GM08714 (cell line): ENCODE measurements at regions not wholly inside any gene's neighbourhood (a gene's known extent, or its start where the extent isn't known, plus 50 kb on each side); places are given as distances from the start of the nearest gene placed in this dataset.

Experiments used
- H3K4me3 ChIP-seq: fragments of 200-500 bp; sonication (Bioruptor generic); 2 replicates; pipeline ENCODE4 v1.5.1; 2014; ENCODE audit warnings: mild to moderate bottlenecking, low read length, inconsistent platforms
- ZNF274 ChIP-seq: IDR thresholded peaks from 2 replicates; pipeline ENCODE4 v1.6.1; 2012; ENCODE audit warnings: mild to moderate bottlenecking, low read depth, low read length

GRCh38 chr7:124322561-124322960, 289.7 kb upstream of the TMEM229A start:
- TF ChIP-seq ZNF274 = no peak
- no peak overlapping the region for H3K4me3 ChIP-seq

GRCh38 chr7:124318721-124319450, 286.0 kb upstream of the TMEM229A start:
- no peak for TF ChIP-seq ZNF274
- no peak overlapping the region for H3K4me3 ChIP-seq

- TF ChIP-seq ZNF274 = no peak
- H3K4me3 ChIP-seq = no peak overlapping the region
Measured at GRCh38 chr7:124310934-124311390, 278.1 kb upstream of the TMEM229A start.

- TF ChIP-seq ZNF274 = no peak
- H3K4me3 ChIP-seq = no peak overlapping the region
Measured at GRCh38 chr7:124308384-124308783, 275.5 kb upstream of the TMEM229A start.

GRCh38 chr7:124295289-124295688, 262.4 kb upstream of the TMEM229A start:
- no peak overlapping the region for H3K4me3 ChIP-seq
- no peak for TF ChIP-seq ZNF274

- no peak overlapping the region for H3K4me3 ChIP-seq
- no peak for TF ChIP-seq ZNF274
Measured at GRCh38 chr7:124284937-124285336, 252.1 kb upstream of the TMEM229A start.

GRCh38 chr7:124276005-124276622, 243.2 kb upstream of the TMEM229A start:
- no peak for TF ChIP-seq ZNF274
- H3K4me3 ChIP-seq = no peak overlapping the region

- no peak overlapping the region for H3K4me3 ChIP-seq
- TF ChIP-seq ZNF274 = no peak
Measured at GRCh38 chr7:124275411-124275810, 242.5 kb upstream of the TMEM229A start.

- TF ChIP-seq ZNF274 = no peak
- H3K4me3 ChIP-seq = no peak overlapping the region
Measured at GRCh38 chr7:124269774-124270173, 236.9 kb upstream of the TMEM229A start.

GRCh38 chr7:124267154-124267553, 234.3 kb upstream of the TMEM229A start:
- no peak for TF ChIP-seq ZNF274

GRCh38 chr7:124263232-124263827, 230.5 kb upstream of the TMEM229A start:
- TF ChIP-seq ZNF274 = no peak
- no peak overlapping the region for H3K4me3 ChIP-seq

More at GRCh38 chr7:124267154-124267553, 234.3 kb upstream of the TMEM229A start:
- no peak overlapping the region for H3K4me3 ChIP-seq

- no peak for TF ChIP-seq ZNF274
- no peak overlapping the region for H3K4me3 ChIP-seq
Measured at GRCh38 chr7:124261710-124262109, 228.8 kb upstream of the TMEM229A start.

GRCh38 chr7:124257638-124258308, 224.9 kb upstream of the TMEM229A start:
- TF ChIP-seq ZNF274 = no peak

GRCh38 chr7:124255041-124255655, 222.3 kb upstream of the TMEM229A start:
- TF ChIP-seq ZNF274 = no peak
- H3K4me3 ChIP-seq = no peak overlapping the region

More at GRCh38 chr7:124257638-124258308, 224.9 kb upstream of the TMEM229A start:
- H3K4me3 ChIP-seq = no peak overlapping the region

GRCh38 chr7:124254396-124254795, 221.5 kb upstream of the TMEM229A start:
- TF ChIP-seq ZNF274 = no peak

More at GRCh38 chr7:124254396-124254795, 221.5 kb upstream of the TMEM229A start:
- H3K4me3 ChIP-seq = no peak overlapping the region
